Upper lobe of left lung (tissue), 4 donors: ENCODE measurements at regions not wholly inside any gene's neighbourhood (a gene's known extent, or its start where the extent isn't known, plus 50 kb on each side); places are given as distances from the start of the nearest gene placed in this dataset.

Source experiments
- CTCF ChIP-seq, 6 experiments: fragments of 450-650 bp in 4 of 6; fragments of 200-600 bp in 2 of 6; sonication (generic) in 2 of 6; IDR thresholded peaks; one replicate each; pipeline ENCODE4 v1.5.1; 2016 to 2019; ENCODE audit warnings: antibody characterized with exemption in 6 of 6
- EP300 ChIP-seq, 4 donors: sonication (generic); formaldehyde crosslinking; IDR thresholded peaks; one replicate each; pipeline ENCODE4 v1.5.1; 2017; ENCODE audit warnings: antibody characterized with exemption in 4 of 4, control low read depth in 2 of 4
- POLR2A ChIP-seq, 4 donors: fragments of 450-650 bp; IDR thresholded peaks; one replicate each; pipeline ENCODE4 v1.5.1; 2016 to 2017; ENCODE audit warnings: antibody characterized with exemption in 4 of 4, mild to moderate bottlenecking in 2 of 4
- POLR2AphosphoS5 ChIP-seq, 2 donors: sonication (generic); formaldehyde crosslinking; IDR thresholded peaks; one replicate each; pipeline ENCODE4 v1.5.1; 2017; ENCODE audit warnings: antibody characterized with exemption in 2 of 2

GRCh38 chr13:49844181-49844580 lies 51.7 kb upstream of the KPNA3 start:
- TF ChIP-seq POLR2AphosphoS5 (IDR thresholded peaks at IDR 0.05) (no peak), CTCF (IDR thresholded peaks at IDR 0.05) (no peak), EP300 (IDR thresholded peaks at IDR 0.05) (no peak), POLR2A (IDR thresholded peaks at IDR 0.05) (no peak)
